Endothelial cell (in vitro differentiated cells): ENCODE measurements at regions not wholly inside any gene's neighbourhood (a gene's known extent, or its start where the extent isn't known, plus 50 kb on each side); places are given as distances from the start of the nearest gene placed in this dataset.

Experiments
- DNase-seq: peaks from one replicate; pipeline ENCODE4 v3.0.0; 2021; ENCODE audit warnings: low spot score
- H3K27ac Mint-ChIP-seq: one replicate; pipeline ENCODE4 v1.8.0; 2021; ENCODE audit warnings: mixed read lengths, inconsistent platforms; ENCODE audit not compliant: unreplicated experiment
- H3K27me3 Mint-ChIP-seq: one replicate; pipeline ENCODE4 v1.8.0; 2021; ENCODE audit warnings: mild to moderate bottlenecking, moderate library complexity, mixed read lengths, inconsistent platforms; ENCODE audit not compliant: unreplicated experiment
- H3K36me3 Mint-ChIP-seq: one replicate; pipeline ENCODE4 v1.8.0; 2021; ENCODE audit warnings: mild to moderate bottlenecking, low read depth, mixed read lengths, inconsistent platforms; ENCODE audit not compliant: unreplicated experiment
- H3K4me1 Mint-ChIP-seq: one replicate; pipeline ENCODE4 v1.8.0; 2021; ENCODE audit warnings: mild to moderate bottlenecking, mixed read lengths, inconsistent platforms; ENCODE audit not compliant: unreplicated experiment
- H3K4me3 Mint-ChIP-seq: one replicate; pipeline ENCODE4 v1.8.0; 2021; ENCODE audit warnings: mild to moderate bottlenecking, mixed read lengths, inconsistent platforms; ENCODE audit not compliant: unreplicated experiment
- H3K9me3 Mint-ChIP-seq: one replicate; pipeline ENCODE4 v1.8.0; 2021; ENCODE audit warnings: mixed read lengths, inconsistent platforms; ENCODE audit not compliant: unreplicated experiment
- TF ChIP-seq, protein P1 (sequence below): fragments of 200-600 bp; sonication (generic); IDR thresholded peaks from one replicate; pipeline ENCODE4 v1.5.0; 2021; ENCODE audit warnings: antibody characterized with exemption; ENCODE audit not compliant: unreplicated experiment

GRCh38 chr22:22946131-22946530, 58.5 kb downstream of the IGLL5 start:
- Mint-ChIP-seq H3K9me3 (no peaks in the 10 kb centered on the region), H3K27ac (no peak overlapping the region), H3K27me3 (peaks cover 4% of the 10 kb centered on the region), H3K4me3 (no peak overlapping the region), H3K4me1 (peaks cover 3% of the 10 kb centered on the region), H3K36me3 (no peaks in the 10 kb centered on the region)
- TF ChIP-seq, protein P1, sequence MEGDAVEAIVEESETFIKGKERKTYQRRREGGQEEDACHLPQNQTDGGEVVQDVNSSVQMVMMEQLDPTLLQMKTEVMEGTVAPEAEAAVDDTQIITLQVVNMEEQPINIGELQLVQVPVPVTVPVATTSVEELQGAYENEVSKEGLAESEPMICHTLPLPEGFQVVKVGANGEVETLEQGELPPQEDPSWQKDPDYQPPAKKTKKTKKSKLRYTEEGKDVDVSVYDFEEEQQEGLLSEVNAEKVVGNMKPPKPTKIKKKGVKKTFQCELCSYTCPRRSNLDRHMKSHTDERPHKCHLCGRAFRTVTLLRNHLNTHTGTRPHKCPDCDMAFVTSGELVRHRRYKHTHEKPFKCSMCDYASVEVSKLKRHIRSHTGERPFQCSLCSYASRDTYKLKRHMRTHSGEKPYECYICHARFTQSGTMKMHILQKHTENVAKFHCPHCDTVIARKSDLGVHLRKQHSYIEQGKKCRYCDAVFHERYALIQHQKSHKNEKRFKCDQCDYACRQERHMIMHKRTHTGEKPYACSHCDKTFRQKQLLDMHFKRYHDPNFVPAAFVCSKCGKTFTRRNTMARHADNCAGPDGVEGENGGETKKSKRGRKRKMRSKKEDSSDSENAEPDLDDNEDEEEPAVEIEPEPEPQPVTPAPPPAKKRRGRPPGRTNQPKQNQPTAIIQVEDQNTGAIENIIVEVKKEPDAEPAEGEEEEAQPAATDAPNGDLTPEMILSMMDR, result no peak
- no peak for DNase-seq

GRCh38 chr22:22948651-22949571, 61.3 kb downstream of the IGLL5 start:
- no peak overlapping the region for H3K27ac Mint-ChIP-seq
- H3K9me3 Mint-ChIP-seq, result no peaks in the 10 kb centered on the region
- peaks cover 2% of the 10 kb centered on the region for H3K27me3 Mint-ChIP-seq
- H3K4me3 Mint-ChIP-seq, result no peak overlapping the region
- no peaks in the 10 kb centered on the region for H3K4me1 Mint-ChIP-seq
- no peak for DNase-seq
- TF ChIP-seq, protein P1, result no peak
- no peaks in the 10 kb centered on the region for H3K36me3 Mint-ChIP-seq

- peaks cover 2% of the 10 kb centered on the region for H3K27me3 Mint-ChIP-seq
Observed at GRCh38 chr22:22949953-22950352, 62.3 kb downstream of the IGLL5 start.

DNA sequence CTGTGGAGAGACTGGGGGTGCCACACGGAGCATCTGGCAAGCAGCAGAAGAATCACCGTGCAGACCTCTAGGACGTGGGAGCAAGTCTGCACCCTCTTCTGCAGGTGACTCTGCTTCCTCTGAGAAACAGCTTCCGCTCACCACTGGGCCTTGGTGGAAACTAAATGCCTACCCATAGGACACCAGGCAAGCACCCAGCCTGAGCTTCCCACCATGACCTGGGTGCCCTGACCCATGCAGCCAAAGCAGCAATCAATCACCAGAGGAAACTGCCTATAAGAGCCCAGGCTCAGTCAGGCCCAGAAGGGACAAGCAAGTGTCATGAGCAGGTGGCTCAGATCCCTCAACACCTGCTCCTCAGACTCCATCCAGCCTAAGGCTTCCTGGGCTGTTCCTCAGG, 63.4 kb downstream of the IGLL5 start:
- Mint-ChIP-seq H3K27me3 (peaks cover 2% of the 10 kb centered on the region), H3K9me3 (no peaks in the 10 kb centered on the region), H3K4me1 (no peaks in the 10 kb centered on the region), H3K27ac (no peak overlapping the region), H3K36me3 (no peaks in the 10 kb centered on the region), H3K4me3 (no peak overlapping the region)
- TF ChIP-seq, protein P1, result no peak
- no peak for DNase-seq

More at GRCh38 chr22:22949953-22950352, 62.3 kb downstream of the IGLL5 start:
- H3K36me3 Mint-ChIP-seq, result no peaks in the 10 kb centered on the region
- H3K4me3 Mint-ChIP-seq, result no peak overlapping the region
- H3K27ac Mint-ChIP-seq, result no peak overlapping the region
- TF ChIP-seq, protein P1, result no peak
- no peak for DNase-seq
- H3K4me1 Mint-ChIP-seq, result no peaks in the 10 kb centered on the region
- H3K9me3 Mint-ChIP-seq, result no peaks in the 10 kb centered on the region
